Adipocyte (in vitro differentiated cells): ENCODE measurements at regions not wholly inside any gene's neighbourhood (a gene's known extent, or its start where the extent isn't known, plus 50 kb on each side); places are given as distances from the start of the nearest gene placed in this dataset.

ENCODE experiments used
- DNase-seq: peaks from one replicate; pipeline ENCODE4 v3.0.0-alpha.2; 2015; ENCODE audit warnings: low read depth
- H3K27me3 ChIP-seq: replicated peaks from 2 replicates; pipeline ENCODE4 v1.7.0; 2013; ENCODE audit warnings: mild to moderate bottlenecking, low read length, moderate library complexity; ENCODE audit not compliant: control insufficient read depth, insufficient read depth
- H3K36me3 ChIP-seq: 2 replicates; pipeline ENCODE4 v1.7.0; 2013; ENCODE audit warnings: low read length, mild to moderate bottlenecking, moderate library complexity; ENCODE audit not compliant: control insufficient read depth, insufficient read depth, severe bottlenecking
- H3K4me1 ChIP-seq: 2 replicates; pipeline ENCODE4 v1.7.0; 2013; ENCODE audit warnings: mild to moderate bottlenecking, low read length, moderate library complexity; ENCODE audit not compliant: control insufficient read depth, insufficient read depth
- H3K4me3 ChIP-seq: 2 replicates; pipeline ENCODE4 v1.7.0; 2013; ENCODE audit warnings: mild to moderate bottlenecking, low read length, moderate library complexity
- H3K9ac ChIP-seq: 2 replicates; pipeline ENCODE4 v1.7.0; 2013; ENCODE audit warnings: mild to moderate bottlenecking, low read length, moderate library complexity
- H3K9me3 ChIP-seq: 2 replicates; pipeline ENCODE4 v1.7.0; 2013; ENCODE audit warnings: mild to moderate bottlenecking, low read length, moderate library complexity; ENCODE audit not compliant: control insufficient read depth

DNA sequence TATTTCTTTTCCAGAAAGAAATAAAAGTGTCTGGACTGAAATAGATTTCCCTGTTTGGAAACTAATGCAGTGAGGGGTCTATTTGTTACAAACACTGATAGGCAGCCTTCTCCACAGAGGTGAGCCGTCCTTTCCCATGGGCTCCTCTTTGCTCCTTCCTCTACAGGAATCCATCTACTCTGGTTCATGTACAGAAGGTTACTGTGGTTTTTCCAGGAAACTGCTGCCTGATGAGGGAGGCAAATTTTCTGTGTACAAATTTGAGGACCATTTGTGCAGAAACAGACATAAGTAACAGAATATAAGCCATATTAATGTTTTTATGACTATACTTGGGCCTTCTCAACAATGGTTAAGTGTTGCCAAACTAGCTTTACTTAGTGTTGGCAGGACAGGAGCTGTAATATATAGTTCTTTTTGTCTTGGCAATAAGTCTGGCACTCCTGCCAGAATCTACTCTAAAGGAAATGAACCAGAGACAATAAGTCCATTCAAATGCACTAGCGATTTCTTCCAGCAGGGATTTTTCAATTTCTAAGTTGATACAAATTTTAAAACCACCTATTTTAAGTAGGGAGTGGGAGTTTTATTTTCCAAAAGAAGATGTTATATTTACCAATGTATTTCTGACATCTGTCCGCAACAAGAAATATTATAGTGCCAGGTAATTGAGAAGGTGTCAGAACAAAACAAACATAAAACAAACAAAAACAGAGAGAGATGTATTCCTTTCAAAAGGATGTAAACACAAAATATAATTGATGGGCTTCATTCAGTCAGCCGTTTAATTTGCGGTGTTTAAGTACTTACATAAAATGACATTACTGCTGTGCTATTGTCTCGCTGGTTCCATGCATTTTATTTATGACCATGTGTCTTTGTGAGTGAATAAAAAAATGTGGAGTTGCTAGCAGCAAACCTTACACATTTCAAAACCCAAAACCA lies 91.0 kb upstream of the NFE2L3 start:
- Histone ChIP-seq H3K36me3 (no peaks in the 10 kb centered on the region), H3K27me3 (peaks cover 24% of the 10 kb centered on the region), H3K4me3 (no peak overlapping the region), H3K9me3 (peaks cover 8% of the 10 kb centered on the region), H3K9ac (no peak overlapping the region), H3K4me1 (no peaks in the 10 kb centered on the region)
- no peak for DNase-seq

DNA sequence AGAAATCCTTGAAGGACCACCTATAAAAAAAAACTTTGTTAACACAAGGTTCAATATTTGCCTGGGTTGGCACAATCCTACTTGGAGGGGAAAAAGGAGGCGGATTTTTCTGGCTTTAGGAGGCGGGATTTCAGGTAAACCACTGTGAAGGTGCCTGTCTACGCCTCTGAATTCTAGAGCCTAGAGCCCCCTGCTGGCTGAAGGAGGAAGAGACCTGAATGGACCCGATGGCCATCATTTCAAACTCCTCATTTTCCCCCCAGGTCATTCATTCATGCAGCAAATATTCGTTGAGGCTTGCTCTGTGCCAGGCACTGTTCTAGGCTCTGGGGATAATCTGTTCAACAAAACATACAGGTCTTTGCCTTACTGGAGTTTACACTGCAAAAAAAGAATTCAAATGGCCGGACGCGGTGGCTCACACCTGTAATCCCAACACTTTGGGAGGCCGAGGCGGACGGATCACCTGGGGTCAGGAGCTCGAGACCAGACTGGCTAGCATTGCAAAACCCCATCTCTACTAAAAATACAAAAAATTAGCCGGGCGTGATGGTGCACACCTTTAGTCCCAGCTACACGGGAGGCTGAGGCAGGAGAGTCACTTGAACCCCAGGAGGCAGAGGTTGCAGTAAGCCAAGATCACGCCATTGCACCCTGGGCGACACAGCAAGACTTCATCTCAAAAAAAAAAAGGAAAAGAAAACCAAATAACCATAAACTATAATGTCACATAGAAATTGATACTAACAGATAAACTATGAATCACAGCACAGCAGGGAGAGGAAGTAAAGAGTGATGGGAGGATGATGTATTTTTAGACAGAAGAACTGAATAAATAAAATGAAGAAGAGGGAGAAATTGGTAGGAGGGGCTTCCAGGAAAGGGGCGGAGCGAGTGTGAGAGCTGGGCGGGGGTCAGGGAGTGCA lies 90.1 kb upstream of the NFE2L3 start:
- peaks cover 4% of the 10 kb centered on the region for H3K9me3 ChIP-seq
- DNase-seq, result peak; percentile 62
- no peak overlapping the region for H3K9ac ChIP-seq
- H3K36me3 ChIP-seq, result no peaks in the 10 kb centered on the region
- no peaks in the 10 kb centered on the region for H3K4me1 ChIP-seq
- peaks cover 20% of the 10 kb centered on the region for H3K27me3 ChIP-seq
- H3K4me3 ChIP-seq, result no peak overlapping the region

DNA sequence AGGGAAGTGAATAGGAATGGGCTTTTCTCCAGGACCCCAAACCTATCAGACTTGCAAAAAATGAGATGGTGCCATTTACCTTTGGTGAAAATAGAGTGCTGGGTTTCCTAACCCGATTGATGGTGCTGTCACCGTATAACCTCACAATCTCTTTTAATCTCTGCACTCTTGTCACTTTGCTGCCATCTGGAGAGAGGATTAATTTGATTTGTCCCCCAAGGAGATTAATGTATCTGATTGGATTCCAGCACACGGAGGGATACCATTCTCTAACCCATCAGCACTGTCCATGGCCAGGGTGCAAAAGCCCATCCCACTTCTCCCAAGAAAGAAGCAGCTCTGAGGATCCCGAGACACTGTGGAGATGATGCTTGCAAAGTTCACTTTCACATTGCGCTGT lies 86.3 kb upstream of the NFE2L3 start:
- Histone ChIP-seq H3K4me3 (no peak overlapping the region), H3K9me3 (no peaks in the 10 kb centered on the region), H3K36me3 (no peaks in the 10 kb centered on the region), H3K4me1 (no peaks in the 10 kb centered on the region), H3K9ac (no peak overlapping the region), H3K27me3 (peaks cover 3% of the 10 kb centered on the region)
- no peak for DNase-seq

DNA sequence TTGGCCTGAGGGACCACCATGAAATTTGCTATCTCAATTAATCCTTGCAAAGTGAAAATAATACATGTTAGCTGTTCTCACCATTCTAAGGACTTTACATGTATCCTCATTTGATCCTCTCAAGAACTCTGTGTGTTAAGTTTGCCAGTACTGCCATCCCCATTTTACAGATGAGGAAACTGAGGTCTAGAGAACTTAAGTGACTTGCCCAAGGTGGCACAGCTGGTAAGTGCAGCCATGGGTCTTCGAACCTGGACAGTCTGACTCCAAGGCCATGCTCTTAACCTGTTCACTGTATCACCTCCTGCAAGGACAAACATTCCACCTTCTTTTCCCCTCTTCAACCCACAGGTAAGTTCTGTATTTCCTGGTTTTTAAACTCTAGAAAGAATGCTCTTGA lies 85.3 kb upstream of the NFE2L3 start:
- no peaks in the 10 kb centered on the region for H3K36me3 ChIP-seq
- no peak overlapping the region for H3K4me3 ChIP-seq
- H3K9me3 ChIP-seq, result no peaks in the 10 kb centered on the region
- H3K4me1 ChIP-seq, result peaks cover 10% of the 10 kb centered on the region
- no peak overlapping the region for H3K9ac ChIP-seq
- no peak for DNase-seq
- no peaks in the 10 kb centered on the region for H3K27me3 ChIP-seq

DNA sequence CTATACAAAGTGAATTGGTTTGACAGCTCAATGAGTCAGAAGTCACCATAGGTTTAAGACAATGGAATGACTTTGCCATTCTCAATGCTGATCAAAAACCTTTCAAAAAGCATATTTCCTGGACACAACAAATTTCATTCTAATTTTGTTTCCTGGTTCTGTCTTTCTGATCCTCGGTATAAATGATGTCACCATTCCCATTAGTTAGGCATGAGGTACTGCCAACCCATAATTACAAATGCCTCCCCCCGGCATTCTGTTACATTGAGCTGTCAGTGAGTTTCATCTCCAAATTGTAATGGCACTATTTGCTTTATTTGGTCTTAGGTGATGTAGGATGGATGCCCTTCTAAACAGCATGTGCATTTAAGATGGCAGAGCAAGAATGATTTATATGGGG lies 81.7 kb upstream of the NFE2L3 start:
- Histone ChIP-seq H3K4me1 (peaks cover 25% of the 10 kb centered on the region), H3K9me3 (no peaks in the 10 kb centered on the region), H3K36me3 (no peaks in the 10 kb centered on the region), H3K27me3 (no peaks in the 10 kb centered on the region), H3K9ac (no peak overlapping the region), H3K4me3 (no peak overlapping the region)
- no peak for DNase-seq

DNA sequence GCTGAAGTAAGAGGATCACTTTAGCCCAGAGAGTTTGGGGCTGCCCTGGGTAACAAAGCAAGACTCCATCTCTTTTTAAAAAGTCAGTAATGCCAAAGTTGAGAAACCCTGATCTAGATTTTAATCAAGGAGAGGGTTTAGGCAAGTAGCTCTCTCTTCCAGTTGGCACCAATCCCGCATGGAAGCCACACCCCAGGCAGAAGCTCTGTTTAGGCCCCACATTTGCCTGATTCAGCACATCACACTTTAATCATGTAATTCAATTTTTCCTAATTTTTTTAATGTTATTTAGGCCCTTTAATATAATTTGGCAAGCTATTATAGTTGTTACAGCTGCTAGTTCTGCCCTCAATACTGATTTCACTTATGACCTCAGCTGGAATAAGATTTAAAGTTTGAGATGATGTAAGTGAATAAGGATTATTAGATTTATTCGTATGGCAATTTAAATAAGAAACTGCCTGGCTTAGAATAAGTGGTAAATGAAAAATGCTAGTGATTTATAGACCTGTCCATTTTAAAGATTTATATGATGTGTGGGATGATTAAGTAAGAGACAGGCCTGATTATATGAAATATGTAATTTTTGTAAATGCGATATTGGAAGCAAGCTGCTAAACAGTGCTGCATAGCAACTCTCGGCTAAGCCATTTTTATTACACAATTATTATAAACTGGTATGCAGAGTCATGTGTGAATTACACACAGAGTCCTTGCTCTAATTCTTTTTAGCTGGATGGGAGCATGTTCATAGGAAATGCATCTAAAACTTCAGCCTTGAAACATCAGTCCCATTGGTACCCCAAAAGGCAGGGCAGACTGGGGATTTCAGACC lies 80.2 kb upstream of the NFE2L3 start:
- H3K9me3 ChIP-seq, result no peaks in the 10 kb centered on the region
- DNase-seq, result no peak
- H3K36me3 ChIP-seq, result no peaks in the 10 kb centered on the region
- H3K9ac ChIP-seq, result peak overlapping the region; percentile 67
- H3K27me3 ChIP-seq, result peaks cover 9% of the 10 kb centered on the region
- peaks cover 25% of the 10 kb centered on the region for H3K4me1 ChIP-seq
- no peak overlapping the region for H3K4me3 ChIP-seq

DNA sequence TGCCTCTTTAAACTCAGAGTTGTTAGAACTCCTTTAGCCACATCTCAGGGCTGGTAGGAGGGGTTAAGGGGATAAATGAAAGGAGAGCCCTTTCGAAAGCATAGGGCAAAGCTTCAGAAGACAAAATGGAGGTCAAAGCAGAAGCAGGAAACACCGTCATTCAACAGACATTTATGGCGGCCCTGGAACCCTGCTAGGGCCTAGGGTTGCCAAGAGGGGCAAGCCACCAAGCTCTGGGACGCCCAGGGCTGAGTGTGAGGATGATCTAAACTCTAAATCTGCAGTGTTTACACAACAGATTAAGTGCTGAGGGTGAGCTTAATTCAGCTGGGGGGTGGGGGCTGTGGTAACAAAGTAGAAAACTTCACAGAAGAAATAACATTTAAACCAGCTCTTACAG lies 79.0 kb upstream of the NFE2L3 start:
- Histone ChIP-seq H3K4me3 (no peak overlapping the region), H3K9me3 (no peaks in the 10 kb centered on the region), H3K4me1 (peaks cover 25% of the 10 kb centered on the region), H3K9ac (no peak overlapping the region), H3K36me3 (no peaks in the 10 kb centered on the region), H3K27me3 (peaks cover 19% of the 10 kb centered on the region)
- DNase-seq, result no peak

DNA sequence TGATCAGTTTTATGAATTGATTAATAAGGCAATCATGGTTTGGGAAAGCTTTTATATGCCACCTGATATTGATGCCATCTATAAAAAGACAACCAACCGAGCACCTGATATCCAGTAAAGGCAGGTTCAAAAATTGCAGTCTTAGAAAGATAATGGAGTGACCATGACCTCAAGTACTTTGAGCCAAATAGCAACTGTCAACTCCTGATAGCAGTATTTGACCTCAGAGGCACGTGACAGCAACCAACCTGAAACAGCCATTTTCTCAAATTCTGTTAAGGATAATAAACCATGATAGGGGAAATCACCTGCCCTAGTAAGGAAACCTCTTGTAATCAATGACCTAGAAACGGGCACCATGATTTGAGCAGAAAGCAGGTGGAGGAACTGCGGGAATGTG lies 77.1 kb upstream of the NFE2L3 start:
- H3K4me1 ChIP-seq, result peaks cover 25% of the 10 kb centered on the region
- H3K9me3 ChIP-seq, result no peaks in the 10 kb centered on the region
- H3K9ac ChIP-seq, result no peak overlapping the region
- no peak overlapping the region for H3K4me3 ChIP-seq
- H3K36me3 ChIP-seq, result no peaks in the 10 kb centered on the region
- DNase-seq, result no peak
- peaks cover 38% of the 10 kb centered on the region for H3K27me3 ChIP-seq

DNA sequence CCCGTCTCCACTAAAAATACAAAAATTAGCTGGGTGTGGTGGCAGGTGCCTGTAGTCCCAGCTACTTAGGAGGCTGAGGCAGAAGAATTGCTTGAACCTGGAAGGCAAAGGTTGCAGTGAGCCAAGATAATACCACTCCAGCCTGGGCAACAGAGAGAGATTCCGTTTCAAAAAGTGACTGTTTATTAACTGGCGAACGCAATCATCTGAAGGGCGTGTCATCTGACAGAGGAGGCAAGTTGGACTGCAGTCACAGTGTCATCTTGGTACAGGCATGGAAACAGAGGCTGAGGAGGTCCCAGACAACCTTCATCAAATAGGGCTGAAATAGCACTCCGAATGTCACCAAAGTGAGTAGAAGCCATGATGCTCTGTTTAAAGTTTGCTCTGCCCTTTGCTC lies 75.3 kb upstream of the NFE2L3 start:
- no peak overlapping the region for H3K4me3 ChIP-seq
- no peak for DNase-seq

DNA sequence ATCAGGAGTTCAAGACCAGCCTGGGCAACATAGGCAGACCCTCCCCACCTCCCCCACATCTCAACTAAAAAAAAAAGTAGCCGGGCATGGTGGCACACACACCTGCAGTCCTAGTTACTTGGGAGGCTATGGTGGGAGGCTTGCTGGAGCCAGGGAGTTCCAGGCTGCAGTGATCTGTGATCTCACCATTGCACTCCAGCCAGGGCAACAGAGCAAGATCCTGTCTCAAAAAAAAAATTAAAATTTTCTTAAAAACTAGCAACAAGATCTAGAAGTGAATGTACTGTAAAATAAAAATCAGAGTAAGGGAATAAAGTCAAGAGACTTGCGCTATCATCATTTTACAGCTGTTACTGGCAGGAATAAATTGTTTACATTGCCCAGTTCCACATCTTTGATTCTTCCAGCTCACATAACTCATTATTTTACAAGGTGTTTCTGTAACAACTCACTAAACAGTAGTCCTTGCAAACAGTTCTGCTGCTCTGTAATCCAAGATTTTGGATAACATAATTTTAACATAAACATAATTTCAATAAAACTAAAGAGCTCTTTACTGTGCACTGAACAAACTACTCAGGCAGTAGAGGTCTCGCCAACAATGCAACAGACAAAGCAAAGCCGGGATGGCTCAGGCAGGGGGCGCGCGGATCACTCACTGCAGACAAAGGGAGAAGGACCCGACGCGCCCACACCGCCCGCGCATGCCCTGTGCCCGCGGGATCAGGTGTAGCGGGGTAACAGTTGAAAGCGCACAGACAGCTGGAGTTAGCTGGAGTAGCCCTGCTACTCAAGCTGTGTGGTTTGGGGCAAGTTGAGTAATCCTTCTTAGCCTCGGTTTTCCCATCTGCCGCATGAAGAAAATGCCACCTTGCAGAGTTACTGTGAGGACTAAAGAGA lies 73.3 kb upstream of the NFE2L3 start:
- DNase-seq, result peak; percentile 16
- Histone ChIP-seq H3K4me3 (no peak overlapping the region), H3K4me1 (no peaks in the 10 kb centered on the region), H3K27me3 (peaks cover 60% of the 10 kb centered on the region), H3K9me3 (no peaks in the 10 kb centered on the region), H3K9ac (no peak overlapping the region), H3K36me3 (no peaks in the 10 kb centered on the region)

More for the DNA sequence above, 75.3 kb upstream of the NFE2L3 start:
- H3K36me3 ChIP-seq, result no peaks in the 10 kb centered on the region
- H3K9me3 ChIP-seq, result no peaks in the 10 kb centered on the region
- peaks cover 16% of the 10 kb centered on the region for H3K4me1 ChIP-seq
- H3K27me3 ChIP-seq, result peaks cover 51% of the 10 kb centered on the region
- H3K9ac ChIP-seq, result no peak overlapping the region
